GM21576 (cell line): ENCODE measurements at regions not wholly inside any gene's neighbourhood (a gene's known extent, or its start where the extent isn't known, plus 50 kb on each side); places are given as distances from the start of the nearest gene placed in this dataset.
"Not testable (repeated sequence)": the region's sequence is repeated elsewhere in the genome, so short reads cannot be mapped to it uniquely, and the experiment has no call there.

ENCODE experiments used
- ATAC-seq: cut with Tn5 transposase; IDR thresholded peaks from one replicate; pipeline ENCODE4 v1.9.1; 2021; ENCODE audit warnings: mild to moderate bottlenecking, moderate library complexity; ENCODE audit not compliant: unreplicated experiment

- not testable (repeated sequence) for ATAC-seq
Observed at GRCh38 chr14:97068293-97068692, 271.1 kb downstream of the VRK1 start.

DNA sequence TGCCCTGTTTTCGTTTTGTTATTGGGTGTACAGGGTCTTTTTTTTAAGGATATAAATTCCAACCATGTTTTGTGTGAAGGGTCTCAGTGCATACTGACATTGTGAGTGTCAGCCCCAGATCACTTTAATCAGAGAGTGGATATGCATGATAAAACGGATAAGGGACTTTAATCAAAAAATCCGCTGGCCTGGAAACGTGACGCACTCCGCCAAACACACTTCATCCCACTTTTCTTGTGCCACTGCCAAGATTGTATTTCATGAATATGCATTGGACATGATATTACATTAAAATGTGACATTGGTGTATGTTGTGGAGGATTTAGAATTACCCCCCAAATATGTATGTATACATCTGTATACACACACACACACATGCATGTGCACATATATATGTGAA is 273.1 kb downstream of the VRK1 start:
- no peak for ATAC-seq

DNA sequence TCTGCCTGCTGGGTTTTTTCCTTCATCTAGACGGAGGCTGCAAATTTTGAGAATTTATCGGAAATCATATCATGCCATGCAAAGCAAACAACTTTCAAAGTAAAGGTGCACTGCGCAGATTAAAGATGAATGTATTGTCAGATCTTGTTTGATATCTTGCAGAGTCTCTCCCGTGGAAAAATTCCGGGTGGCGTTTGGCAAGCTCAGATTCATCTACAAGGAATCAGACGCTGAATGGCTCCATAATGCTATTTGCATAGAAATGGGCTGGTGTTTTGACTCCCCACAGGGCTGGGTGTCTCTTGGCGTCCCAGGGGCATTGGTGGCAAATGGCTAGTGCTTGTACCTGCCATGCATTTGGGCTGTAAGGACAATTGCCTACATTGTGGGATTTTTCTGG is 274.0 kb downstream of the VRK1 start:
- ATAC-seq: no peak

GRCh38 chr14:97073622-97074021 is 276.4 kb downstream of the VRK1 start:
- no peak for ATAC-seq

DNA sequence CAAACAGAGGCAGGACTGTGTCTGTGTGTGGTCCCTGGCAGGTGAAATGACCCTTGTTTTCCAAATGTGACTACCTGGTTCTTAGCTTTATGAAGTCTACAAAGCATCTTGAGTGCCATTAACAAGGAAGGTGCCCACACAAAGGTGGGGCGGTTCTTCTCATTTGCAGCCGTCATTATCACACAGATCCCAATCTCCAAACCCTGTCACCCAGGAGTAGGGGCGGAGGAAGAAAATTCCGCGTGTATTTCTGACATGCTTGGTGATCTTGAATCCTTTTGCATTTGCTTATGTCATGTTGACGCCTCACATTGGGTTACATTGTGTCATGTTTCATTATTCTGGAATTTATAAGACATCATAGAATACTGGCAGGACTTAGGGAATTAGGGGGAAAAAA is 277.3 kb downstream of the VRK1 start:
- no peak for ATAC-seq

- no peak for ATAC-seq
Observed at GRCh38 chr14:97074856-97075255, 277.7 kb downstream of the VRK1 start.

- no peak for ATAC-seq
Observed at GRCh38 chr14:97077253-97077653, 280.1 kb downstream of the VRK1 start.

DNA sequence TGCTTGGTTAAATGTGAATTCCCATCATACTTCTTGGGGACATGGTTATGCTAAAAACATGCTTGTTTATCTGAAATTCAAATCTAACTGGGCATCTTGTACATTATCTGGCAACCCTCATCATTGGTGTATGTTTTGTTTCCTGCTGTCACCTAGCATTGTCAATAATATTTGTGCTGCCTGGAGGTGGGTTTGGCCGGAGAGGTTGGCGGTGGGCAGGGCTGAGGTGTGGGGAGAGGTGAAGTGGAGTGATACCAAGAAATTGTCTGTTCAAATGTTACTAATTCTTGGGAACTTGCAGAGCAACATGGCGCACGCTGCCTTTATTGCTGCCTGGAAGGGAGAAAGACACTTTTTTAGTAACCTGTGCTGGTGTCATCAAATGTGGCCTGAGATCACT is 280.5 kb downstream of the VRK1 start:
- no peak for ATAC-seq

DNA sequence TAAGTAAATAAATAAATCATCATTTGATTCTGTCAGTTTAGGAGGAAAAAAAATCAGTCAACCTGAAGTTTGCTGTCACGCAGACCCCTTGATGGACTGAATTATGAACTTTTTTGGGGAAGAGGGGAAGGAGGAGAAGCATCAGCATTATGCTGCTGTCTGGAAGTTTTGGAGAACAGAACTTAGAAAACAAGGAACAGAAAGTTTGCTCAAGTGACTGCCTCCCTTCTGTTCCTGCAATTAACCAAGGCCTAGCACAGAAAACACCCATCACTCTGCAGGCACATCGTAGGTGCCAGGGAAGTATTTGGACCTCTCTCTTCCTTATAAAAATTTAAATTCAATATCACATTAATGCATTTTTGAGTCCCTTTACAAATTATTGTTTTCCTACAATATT is 283.8 kb downstream of the VRK1 start:
- ATAC-seq: no peak

GRCh38 chr14:97095269-97095668 is 298.1 kb downstream of the VRK1 start:
- no peak for ATAC-seq

DNA sequence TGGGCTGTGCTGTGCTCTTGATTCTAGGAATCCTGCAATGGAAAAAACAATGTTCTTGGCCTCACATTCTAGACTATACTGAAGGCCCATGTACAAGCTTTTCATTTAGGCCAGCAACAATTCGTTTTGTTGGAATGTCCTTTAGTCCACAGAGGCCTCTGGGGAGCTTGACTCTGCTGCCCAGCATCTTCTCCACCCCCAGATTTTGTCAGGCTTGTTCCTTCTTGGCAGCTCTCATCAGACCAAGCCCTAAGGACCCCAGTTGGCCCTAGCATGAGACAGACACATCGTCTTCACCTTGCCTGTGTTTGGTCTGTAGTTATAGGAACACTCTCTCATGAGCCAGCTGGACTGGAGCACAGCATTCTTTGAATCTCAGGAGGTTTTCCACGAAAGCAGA is 300.1 kb downstream of the VRK1 start:
- ATAC-seq: no peak

DNA sequence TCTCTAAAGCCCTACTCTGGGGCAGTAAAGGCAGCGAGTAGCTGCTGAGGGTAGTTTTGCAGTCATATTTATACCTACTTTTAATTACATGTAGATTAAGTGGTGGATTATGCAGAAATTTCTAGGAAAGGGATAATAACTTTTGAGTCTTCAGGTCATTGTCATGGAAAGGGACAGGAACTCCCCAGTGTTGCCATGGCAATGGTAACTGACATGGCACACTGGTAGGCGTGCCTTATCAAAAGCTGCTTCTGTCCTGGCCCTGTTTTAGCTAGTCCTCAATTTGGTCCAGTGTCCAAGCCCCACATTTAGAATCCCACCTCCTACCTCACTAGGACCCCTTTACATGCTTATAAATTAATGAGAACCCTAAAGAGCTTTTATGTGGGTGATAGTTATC is 303.1 kb downstream of the VRK1 start:
- ATAC-seq: no peak

DNA sequence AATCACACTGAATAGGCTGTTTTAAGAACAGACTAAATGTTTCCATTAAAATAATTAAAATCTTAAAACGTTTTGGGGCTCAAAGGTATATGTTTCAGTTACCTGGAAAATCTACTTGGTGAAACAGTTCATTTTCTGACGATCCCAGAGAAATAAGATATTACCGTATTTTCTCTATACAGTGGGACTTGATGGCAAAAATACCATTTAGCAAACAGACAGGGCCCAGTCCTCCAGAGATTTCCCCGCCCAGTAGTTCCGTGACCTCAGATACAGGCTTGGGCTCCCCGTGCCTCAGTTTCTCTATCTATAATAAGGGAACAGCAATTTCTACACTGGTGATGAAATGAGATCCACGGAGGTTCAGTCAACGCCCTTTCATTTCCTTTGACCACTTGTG is 304.4 kb downstream of the VRK1 start:
- ATAC-seq: no peak

GRCh38 chr14:97104029-97104428 is 306.8 kb downstream of the VRK1 start:
- ATAC-seq: no peak

- ATAC-seq: no peak
Observed at GRCh38 chr14:97106166-97106565, 309.0 kb downstream of the VRK1 start.

DNA sequence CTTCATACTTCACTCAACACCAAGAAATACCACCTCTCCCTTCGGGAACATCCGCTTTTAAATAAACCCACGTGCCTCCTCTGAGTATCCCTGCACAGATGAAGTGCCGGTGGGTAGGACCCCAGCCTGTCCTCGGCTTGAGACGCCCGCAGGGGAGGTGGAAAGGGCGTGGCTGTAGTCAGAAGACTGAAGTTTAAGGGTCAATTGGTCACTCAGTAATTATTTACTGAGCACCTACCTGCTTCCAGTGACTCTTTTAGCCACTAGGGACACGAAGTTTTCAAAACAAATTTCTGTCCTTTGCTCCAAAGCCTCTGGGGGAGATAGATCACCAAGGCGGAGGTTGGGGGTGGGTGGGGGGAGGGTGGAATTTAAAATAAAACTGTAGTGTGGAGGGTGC is 309.4 kb downstream of the VRK1 start:
- no peak for ATAC-seq

- no peak for ATAC-seq
Observed at GRCh38 chr14:97107080-97107479, 309.9 kb downstream of the VRK1 start.

GRCh38 chr14:97107760-97108159 is 310.6 kb downstream of the VRK1 start:
- no peak for ATAC-seq

GRCh38 chr14:97109234-97109633 is 312.1 kb downstream of the VRK1 start:
- no peak for ATAC-seq

GRCh38 chr14:97113339-97113738 is 316.2 kb downstream of the VRK1 start:
- no peak for ATAC-seq

GRCh38 chr14:97116546-97116945 is 319.4 kb downstream of the VRK1 start:
- no peak for ATAC-seq

- ATAC-seq: no peak
Observed at GRCh38 chr14:97117693-97118092, 320.5 kb downstream of the VRK1 start.

GRCh38 chr14:97120204-97120603 is 323.0 kb downstream of the VRK1 start:
- ATAC-seq: no peak

DNA sequence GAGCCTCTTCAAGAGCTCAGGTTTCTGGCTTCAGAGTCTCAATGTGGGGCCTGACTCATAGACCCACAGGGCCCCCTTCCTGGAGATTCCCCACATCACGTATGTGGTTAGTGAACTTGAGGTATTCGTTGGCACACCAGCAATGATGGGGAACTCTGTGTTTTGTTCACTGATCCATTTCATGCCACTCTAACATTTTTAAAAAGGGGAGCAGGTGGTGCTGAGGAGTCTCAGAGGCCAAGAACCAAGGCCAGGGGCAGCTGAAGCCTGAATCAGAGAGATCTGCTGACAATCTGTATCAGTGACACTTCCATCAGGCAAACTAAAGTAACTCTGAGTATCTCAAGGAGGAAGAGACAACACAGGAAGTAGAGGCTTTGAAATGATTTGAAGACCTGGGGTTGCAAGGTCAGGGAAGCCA is 323.4 kb downstream of the VRK1 start:
- peak; percentile 49 for ATAC-seq
